BLaER1 (cell line): ENCODE measurements at regions not wholly inside any gene's neighbourhood (a gene's known extent, or its start where the extent isn't known, plus 50 kb on each side); places are given as distances from the start of the nearest gene placed in this dataset.
"Not testable (repeated sequence)": the region's sequence is repeated elsewhere in the genome, so short reads cannot be mapped to it uniquely, and the experiment has no call there.

Source experiments
- H3K27ac ChIP-seq: shearing (Covaris generic); formaldehyde crosslinking; 2 replicates; pipeline ENCODE4 v1.8.1; 2022
- H3K27me3 ChIP-seq: shearing (Covaris generic); formaldehyde crosslinking; 2 replicates; pipeline ENCODE4 v1.8.1; 2022
- H3K36me3 ChIP-seq: shearing (Covaris generic); formaldehyde crosslinking; 2 replicates; pipeline ENCODE4 v1.8.1; 2022
- H3K4me1 ChIP-seq: shearing (Covaris generic); formaldehyde crosslinking; 2 replicates; pipeline ENCODE4 v1.8.1; 2022
- H3K4me2 ChIP-seq: shearing (Covaris generic); formaldehyde crosslinking; 2 replicates; pipeline ENCODE4 v1.8.1; 2022
- H3K4me3 ChIP-seq: shearing (Covaris generic); formaldehyde crosslinking; 2 replicates; pipeline ENCODE4 v1.8.1; 2022
- H3K9ac ChIP-seq: shearing (Covaris generic); formaldehyde crosslinking; 2 replicates; pipeline ENCODE4 v1.8.1; 2022
- H3K9me3 ChIP-seq: shearing (Covaris generic); formaldehyde crosslinking; 2 replicates; pipeline ENCODE4 v1.8.1; 2022
- H4K20me1 ChIP-seq: shearing (Covaris generic); formaldehyde crosslinking; 2 replicates; pipeline ENCODE4 v1.8.1; 2022
- Cebpa-rat ChIP-seq: shearing (Covaris generic); IDR thresholded peaks from 2 replicates; pipeline ENCODE4 v1.8.1; 2022

GRCh38 chr2:195575016-195575415 is 82.0 kb upstream of the SLC39A10 start:
- Histone ChIP-seq H3K4me1 (peaks cover 37% of the 10 kb centered on the region), H3K9ac (no peak overlapping the region), H3K4me2 (no peak overlapping the region), H3K9me3 (peaks cover 4% of the 10 kb centered on the region; the same call in 1 of the 2 replicates), H3K27me3 (no peaks in the 10 kb centered on the region), H4K20me1 (no peaks in the 10 kb centered on the region), H3K36me3 (no peaks in the 10 kb centered on the region), H3K27ac (no peak overlapping the region), H3K4me3 (no peak overlapping the region)
- TF ChIP-seq Cebpa-rat, result no peak

- Histone ChIP-seq H3K9ac (no peak overlapping the region), H3K27me3 (no peaks in the 10 kb centered on the region), H3K4me3 (no peak overlapping the region), H4K20me1 (no peaks in the 10 kb centered on the region), H3K4me2 (no peak overlapping the region), H3K36me3 (no peaks in the 10 kb centered on the region), H3K27ac (no peak overlapping the region), H3K4me1 (peaks cover 39% of the 10 kb centered on the region), H3K9me3 (peaks cover 4% of the 10 kb centered on the region; the same call in 1 of the 2 replicates)
- TF ChIP-seq Cebpa-rat, result no peak
Measured at GRCh38 chr2:195574312-195574711, 82.7 kb upstream of the SLC39A10 start.

GRCh38 chr2:195572895-195573683 is 83.9 kb upstream of the SLC39A10 start:
- no peak for TF ChIP-seq Cebpa-rat
- no peaks in the 10 kb centered on the region for H4K20me1 ChIP-seq

GRCh38 chr2:195570329-195570728 is 86.7 kb upstream of the SLC39A10 start:
- Histone ChIP-seq H3K4me1 (peaks cover 37% of the 10 kb centered on the region), H3K9me3 (peaks cover 17% of the 10 kb centered on the region; the same call in 1 of the 2 replicates), H3K4me3 (no peak overlapping the region), H3K4me2 (no peak overlapping the region), H3K27ac (no peak overlapping the region), H3K9ac (no peak overlapping the region), H3K36me3 (no peaks in the 10 kb centered on the region), H3K27me3 (no peaks in the 10 kb centered on the region), H4K20me1 (no peaks in the 10 kb centered on the region)
- TF ChIP-seq Cebpa-rat, result no peak

More at GRCh38 chr2:195572895-195573683, 83.9 kb upstream of the SLC39A10 start:
- Histone ChIP-seq H3K27ac (no peak overlapping the region), H3K4me3 (no peak overlapping the region), H3K36me3 (no peaks in the 10 kb centered on the region), H3K9me3 (peaks cover 4% of the 10 kb centered on the region; the same call in 1 of the 2 replicates), H3K27me3 (no peaks in the 10 kb centered on the region), H3K4me2 (peak overlapping the region; percentile 47), H3K9ac (no peak overlapping the region), H3K4me1 (peaks cover 41% of the 10 kb centered on the region)

- Histone ChIP-seq H3K9ac (no peak overlapping the region), H3K4me1 (peaks cover 37% of the 10 kb centered on the region), H3K27ac (0 out of 2 replicates have a peak overlapping the region, but pooled peaks have one; percentile 3), H3K4me3 (no peak overlapping the region), H4K20me1 (no peaks in the 10 kb centered on the region), H3K9me3 (peaks cover 21% of the 10 kb centered on the region; the same call in 1 of the 2 replicates), H3K36me3 (no peaks in the 10 kb centered on the region), H3K27me3 (no peaks in the 10 kb centered on the region), H3K4me2 (peak overlapping the region; percentile 22; the same call in 1 of the 2 replicates)
- no peak for TF ChIP-seq Cebpa-rat
Measured at GRCh38 chr2:195569255-195569654, 87.8 kb upstream of the SLC39A10 start.

GRCh38 chr2:195564625-195565135 is 92.3 kb upstream of the SLC39A10 start:
- not testable (repeated sequence) for H3K4me2 ChIP-seq, H3K4me3 ChIP-seq, H3K36me3 ChIP-seq, H3K27ac ChIP-seq, H4K20me1 ChIP-seq, H3K27me3 ChIP-seq, H3K9ac ChIP-seq
- Histone ChIP-seq H3K9me3 (peaks cover 25% of the 10 kb centered on the region), H3K4me1 (peaks cover 42% of the 10 kb centered on the region)

- peaks cover 43% of the 10 kb centered on the region for H3K4me1 ChIP-seq
- no peak for TF ChIP-seq Cebpa-rat
- H3K4me3 ChIP-seq, result no peak overlapping the region
- H3K9ac ChIP-seq, result no peak overlapping the region
- H3K27me3 ChIP-seq, result no peaks in the 10 kb centered on the region
- peaks cover 25% of the 10 kb centered on the region for H3K9me3 ChIP-seq
- no peaks in the 10 kb centered on the region for H3K36me3 ChIP-seq
- H3K27ac ChIP-seq, result no peak overlapping the region
- H3K4me2 ChIP-seq, result no peak overlapping the region
- H4K20me1 ChIP-seq, result no peaks in the 10 kb centered on the region
Measured at GRCh38 chr2:195563857-195564512, 93.0 kb upstream of the SLC39A10 start.

GRCh38 chr2:195562570-195563566 is 94.2 kb upstream of the SLC39A10 start:
- Histone ChIP-seq H3K9me3 (peaks cover 25% of the 10 kb centered on the region), H3K36me3 (no peaks in the 10 kb centered on the region), H3K4me1 (peaks cover 55% of the 10 kb centered on the region), H3K9ac (no peak overlapping the region), H3K4me2 (peak overlapping the region; percentile 72), H3K4me3 (no peak overlapping the region), H4K20me1 (no peaks in the 10 kb centered on the region), H3K27ac (peak overlapping the region; percentile 79), H3K27me3 (no peaks in the 10 kb centered on the region)
- TF ChIP-seq Cebpa-rat, result no peak
